PC-3 (cell line): ENCODE measurements at regions not wholly inside any gene's neighbourhood (a gene's known extent, or its start where the extent isn't known, plus 50 kb on each side); places are given as distances from the start of the nearest gene placed in this dataset.
A peak's percentile ranks its signal among the peaks of the same experiment; 100 is the strongest.

ENCODE experiments used
- ATAC-seq: fragments of 200-7000 bp; cut with Tn5 transposase; 2 replicates; pipeline ENCODE4 v1.9.1; 2020; ENCODE audit warnings: mild to moderate bottlenecking, moderate library complexity
- BruUV-seq: library from RNA; stranded (reverse); fragments of 400-500 nt; replicated peaks from 2 replicates; lab custom pipeline; 2021; lab: Mats Ljungman, UMichigan
- CTCF ChIA-PET: fragments of 300-600 bp; sonication (Branson Sonifier 250); formaldehyde crosslinking; loops from one replicate; lab custom pipeline; 2022; ENCODE audit warnings: antibody characterized with exemption; lab: Charles Lee
- POLR2A ChIA-PET: fragments of 300-600 bp; sonication (Branson Sonifier 250); formaldehyde crosslinking; loops from one replicate; lab custom pipeline; 2022; ENCODE audit warnings: antibody characterized with exemption; ENCODE audit not compliant: unreplicated experiment; lab: Charles Lee
- DNase-seq: peaks from one replicate; pipeline ENCODE4 v3.0.0-alpha.2; 2015
- H2AFZ ChIP-seq: fragments of 300-600 bp; sonication (generic); 2 replicates; pipeline ENCODE4 v1.6.0; 2016; ENCODE audit warnings: antibody characterized with exemption, low read length
- H3F3A ChIP-seq: fragments of 300-600 bp; sonication (generic); one replicate; pipeline ENCODE4 v1.6.0; 2017; ENCODE audit warnings: antibody characterized with exemption, low read length, control low read depth, mild to moderate bottlenecking; ENCODE audit not compliant: unreplicated experiment
- H3K27ac ChIP-seq: fragments of 300-600 bp; sonication (generic); 2 replicates; pipeline ENCODE4 v1.5.1; 2016; ENCODE audit warnings: mild to moderate bottlenecking, low read length
- H3K27me3 ChIP-seq: fragments of 300-600 bp; sonication (generic); 2 replicates; pipeline ENCODE4 v1.6.1; 2016; ENCODE audit warnings: low read length, mixed read lengths
- H3K36me3 ChIP-seq: fragments of 300-600 bp; sonication (generic); 2 replicates; pipeline ENCODE4 v1.6.1; 2016; ENCODE audit warnings: low read depth, mixed run types, low read length, mixed read lengths
- H3K4me1 ChIP-seq: fragments of 300-600 bp; sonication (generic); 2 replicates; pipeline ENCODE4 v1.5.1; 2016; ENCODE audit warnings: low read length; ENCODE audit not compliant: insufficient read depth
- H3K4me2 ChIP-seq: fragments of 300-600 bp; sonication (generic); 2 replicates; pipeline ENCODE4 v1.6.0; 2016; ENCODE audit warnings: low read length
- H3K4me3 ChIP-seq: fragments of 300-600 bp; sonication (generic); 2 replicates; pipeline ENCODE4 v1.5.1; 2016; ENCODE audit warnings: mild to moderate bottlenecking, low read length, mixed read lengths
- H3K79me2 ChIP-seq: fragments of 300-600 bp; sonication (generic); 2 replicates; pipeline ENCODE4 v1.6.1; 2017; ENCODE audit warnings: low read length, mixed read lengths
- H3K9ac ChIP-seq: fragments of 300-600 bp; sonication (generic); 2 replicates; pipeline ENCODE4 v1.6.0; 2016; ENCODE audit warnings: mild to moderate bottlenecking, low read length
- H3K9me2 ChIP-seq: fragments of 300-600 bp; sonication (generic); replicated peaks from 2 replicates; pipeline ENCODE4 v1.6.1; 2016; ENCODE audit warnings: mixed run types, low read length, mixed read lengths
- H3K9me3 ChIP-seq: fragments of 300-600 bp; sonication (generic); 2 replicates; pipeline ENCODE4 v1.6.1; 2016; ENCODE audit warnings: low read length, mixed read lengths
- H4K20me1 ChIP-seq: fragments of 300-600 bp; sonication (generic); 2 replicates; pipeline ENCODE4 v1.6.1; 2016; ENCODE audit warnings: low read length, mixed read lengths
- CTCF ChIP-seq: fragments of 300-600 bp; sonication (generic); conservative IDR thresholded peaks from 2 replicates; pipeline ENCODE4 v1.5.1; 2017; ENCODE audit warnings: antibody characterized with exemption, low read depth, mild to moderate bottlenecking, low read length
- EZH2 ChIP-seq: fragments of 300-600 bp; sonication (generic); IDR thresholded peaks from one replicate; pipeline ENCODE4 v1.6.1; 2017; ENCODE audit warnings: antibody characterized with exemption, mild to moderate bottlenecking, low read length; ENCODE audit not compliant: unreplicated experiment
- EZH2phosphoT487 ChIP-seq: fragments of 300-600 bp; sonication (generic); IDR thresholded peaks from 2 replicates; pipeline ENCODE4 v1.6.1; 2018; ENCODE audit warnings: mild to moderate bottlenecking, antibody characterized with exemption, low read length, borderline replicate concordance
- intact Hi-C: fragments of 100-400 bp; cut with micrococcal nuclease; formaldehyde crosslinking; loops from 2 replicates; pipeline ENCODE4 v1.9.0; 2023

- Histone ChIP-seq H3K9me2 (no peaks in the 10 kb centered on the region), H3K4me1 (no peaks in the 10 kb centered on the region), H3K4me3 (no peak overlapping the region), H2AFZ (no peak overlapping the region), H4K20me1 (no peaks in the 10 kb centered on the region), H3K27me3 (no peaks in the 10 kb centered on the region), H3K36me3 (no peaks in the 10 kb centered on the region), H3F3A (no peaks in the 10 kb centered on the region), H3K79me2 (no peaks in the 10 kb centered on the region), H3K27ac (no peak overlapping the region), H3K4me2 (no peak overlapping the region), H3K9ac (no peak overlapping the region), H3K9me3 (no peaks in the 10 kb centered on the region)
- TF ChIP-seq CTCF = no peak
- TF ChIP-seq EZH2 = no peak
- BruUV-seq = no TSS peak
- DNase-seq (peak; percentile 4), ATAC-seq (peak; percentile 59)
- POLR2A ChIA-PET = no interaction called here
- intact Hi-C loops = no loop called here
- CTCF ChIA-PET = no interaction called here
Measured at GRCh38 chr13:74306496-74306895, 172.3 kb upstream of the KLF12 start.

GRCh38 chr13:74305876-74306275 lies 171.7 kb upstream of the KLF12 start:
- Histone ChIP-seq H3K4me2 (no peak overlapping the region), H3K9ac (no peak overlapping the region), H3K79me2 (no peaks in the 10 kb centered on the region), H2AFZ (no peak overlapping the region), H3K9me2 (no peaks in the 10 kb centered on the region), H3K4me1 (no peaks in the 10 kb centered on the region), H3K4me3 (no peak overlapping the region), H3F3A (no peaks in the 10 kb centered on the region), H3K27me3 (no peaks in the 10 kb centered on the region), H3K27ac (no peak overlapping the region), H4K20me1 (no peaks in the 10 kb centered on the region), H3K9me3 (no peaks in the 10 kb centered on the region), H3K36me3 (no peaks in the 10 kb centered on the region)
- DNase-seq = no peak
- ATAC-seq = no peak
- BruUV-seq = no TSS peak
- ChIA-PET CTCF (no interaction called here), POLR2A (no interaction called here)
- TF ChIP-seq CTCF (no peak), EZH2 (no peak), EZH2phosphoT487 (no peak)
- intact Hi-C loops = no loop called here

DNA sequence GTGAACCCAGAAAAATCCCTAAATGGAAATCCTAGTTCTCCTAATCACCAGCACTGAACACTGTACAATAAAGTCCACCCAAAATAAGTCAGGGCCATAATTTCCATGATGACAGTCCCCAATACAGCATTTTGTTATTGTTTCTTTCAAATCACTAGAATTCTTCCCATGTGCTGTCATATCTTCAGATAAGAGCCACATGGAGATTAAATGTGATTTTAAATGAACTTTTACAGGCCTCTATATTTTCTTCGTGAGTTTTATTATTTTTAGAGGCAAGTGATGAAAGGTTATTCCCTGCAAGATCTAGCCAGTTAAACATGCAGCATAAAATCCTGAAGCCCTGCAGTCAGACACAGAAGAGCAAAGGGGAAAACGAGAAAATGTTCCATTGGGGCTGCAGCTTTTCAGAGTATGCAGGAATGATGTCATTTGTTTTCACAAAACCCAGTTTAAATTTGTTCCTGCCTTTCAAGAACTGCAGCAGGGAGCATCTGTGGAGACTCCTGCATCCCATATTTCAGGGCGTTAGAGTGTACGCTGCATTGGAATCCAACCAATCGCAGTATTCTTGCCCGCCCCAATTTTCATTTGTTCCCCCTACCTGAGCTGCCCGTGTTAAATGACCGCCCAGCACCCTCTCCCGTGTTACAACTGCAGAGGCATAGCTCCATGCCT lies 167.2 kb upstream of the KLF12 start:
- H3K9me3 ChIP-seq = no peaks in the 10 kb centered on the region
- POLR2A ChIA-PET = no interaction called here
- no peak overlapping the region for H3K9ac ChIP-seq
- H3K4me3 ChIP-seq = no peak overlapping the region
- H3F3A ChIP-seq = no peaks in the 10 kb centered on the region
- DNase-seq = no peak
- H3K4me1 ChIP-seq = no peaks in the 10 kb centered on the region; the same call in 1 of the 2 replicates
- no peak for TF ChIP-seq EZH2
- no peak for TF ChIP-seq CTCF
- TF ChIP-seq EZH2phosphoT487 = no peak
- no peaks in the 10 kb centered on the region for H3K27me3 ChIP-seq
- CTCF ChIA-PET = no interaction called here
- H3K4me2 ChIP-seq = no peak overlapping the region
- H3K9me2 ChIP-seq = no peaks in the 10 kb centered on the region
- no peaks in the 10 kb centered on the region for H3K36me3 ChIP-seq
- no peak for ATAC-seq
- intact Hi-C loops = no loop called here
- H4K20me1 ChIP-seq = no peaks in the 10 kb centered on the region
- no peak overlapping the region for H2AFZ ChIP-seq
- no peaks in the 10 kb centered on the region for H3K79me2 ChIP-seq
- no TSS peak for BruUV-seq
- no peak overlapping the region for H3K27ac ChIP-seq
